WTC11 (cell line): ENCODE measurements at regions not wholly inside any gene's neighbourhood (a gene's known extent, or its start where the extent isn't known, plus 50 kb on each side); places are given as distances from the start of the nearest gene placed in this dataset.
"Not testable (repeated sequence)": the region's sequence is repeated elsewhere in the genome, so short reads cannot be mapped to it uniquely, and the experiment has no call there.

Experiments
- ATAC-seq: fragments of 200-7000 bp; cut with Tn5 transposase; 2 replicates; pipeline ENCODE4 v1.10.0; 2021; ENCODE audit warnings: mild to moderate bottlenecking, moderate library complexity
- CTCF ChIA-PET: fragments of 300-600 bp; sonication (Branson Sonifier 250); formaldehyde crosslinking; loops from one replicate; lab custom pipeline; 2021; ENCODE audit warnings: antibody characterized with exemption; lab: Charles Lee
- POLR2A ChIA-PET: fragments of 350-600 bp; sonication (Branson Sonifier 250); formaldehyde crosslinking; loops from one replicate; lab custom pipeline; 2021; ENCODE audit warnings: antibody characterized with exemption; lab: Charles Lee
- DNase-seq: peaks from one replicate; pipeline ENCODE4 v3.0.0; 2021; ENCODE audit warnings: low spot score
- H3K27ac Mint-ChIP-seq: 2 replicates; pipeline ENCODE4 v1.8.0; 2021; ENCODE audit warnings: mixed read lengths
- H3K27me3 Mint-ChIP-seq: 2 replicates; pipeline ENCODE4 v1.8.0; 2021; ENCODE audit warnings: low read depth, mild to moderate bottlenecking, moderate library complexity, mixed read lengths
- H3K36me3 Mint-ChIP-seq: 2 replicates; pipeline ENCODE4 v1.8.0; 2021; ENCODE audit warnings: mixed read lengths
- H3K4me1 Mint-ChIP-seq: 2 replicates; pipeline ENCODE4 v1.8.0; 2022; ENCODE audit warnings: mixed read lengths
- H3K4me3 Mint-ChIP-seq: 2 replicates; pipeline ENCODE4 v1.8.0; 2021; ENCODE audit warnings: mild to moderate bottlenecking, moderate library complexity, mixed read lengths
- H3K9me3 Mint-ChIP-seq: 2 replicates; pipeline ENCODE4 v1.8.0; 2021; ENCODE audit warnings: mixed read lengths
- CBFB ChIP-seq: sonication (generic); formaldehyde crosslinking; IDR thresholded peaks from 2 replicates; pipeline ENCODE4 v1.8.1; 2022; ENCODE audit warnings: mild to moderate bottlenecking, low read depth, missing genetic modification reagents
- ERG ChIP-seq: fragments of 250-450 bp; sonication (Bioruptor Pico); IDR thresholded peaks from 2 replicates; pipeline ENCODE4 v1.8.0; 2021; ENCODE audit warnings: mild to moderate bottlenecking
- FOXK1 ChIP-seq: sonication (generic); formaldehyde crosslinking; IDR thresholded peaks from 2 replicates; pipeline ENCODE4 v1.8.0; 2022; ENCODE audit warnings: mild to moderate bottlenecking, moderate library complexity, missing genetic modification reagents
- FOXP1 ChIP-seq: sonication (generic); formaldehyde crosslinking; IDR thresholded peaks from 2 replicates; pipeline ENCODE4 v1.8.0; 2022; ENCODE audit warnings: missing genetic modification reagents, mild to moderate bottlenecking, moderate library complexity, borderline replicate concordance
- NFE2L1 ChIP-seq: sonication (generic); formaldehyde crosslinking; IDR thresholded peaks from 2 replicates; pipeline ENCODE4 v1.8.1; 2023; ENCODE audit warnings: missing genetic modification reagents
- NR2C2 ChIP-seq: sonication (generic); formaldehyde crosslinking; IDR thresholded peaks from 2 replicates; pipeline ENCODE4 v1.8.0; 2022; ENCODE audit warnings: mild to moderate bottlenecking, missing genetic modification reagents
- NR3C1 ChIP-seq: sonication (generic); formaldehyde crosslinking; conservative IDR thresholded peaks from 2 replicates; pipeline ENCODE4 v1.8.1; 2023; ENCODE audit warnings: low read depth, mild to moderate bottlenecking, missing genetic modification reagents
- PRDM15 ChIP-seq: sonication (generic); formaldehyde crosslinking; IDR thresholded peaks from 2 replicates; pipeline ENCODE4 v1.8.0; 2022; ENCODE audit warnings: missing genetic modification reagents
- ZNF263 ChIP-seq: sonication (generic); formaldehyde crosslinking; IDR thresholded peaks from 2 replicates; pipeline ENCODE4 v1.8.1; 2022; ENCODE audit warnings: low read depth, mild to moderate bottlenecking, moderate library complexity, missing genetic modification reagents
- ZNF396 ChIP-seq: fragments of 250-450 bp; sonication (Bioruptor Pico); IDR thresholded peaks from 2 replicates; pipeline ENCODE4 v1.8.0; 2021; ENCODE audit warnings: mild to moderate bottlenecking, moderate library complexity, borderline replicate concordance
- ZNF416 ChIP-seq: fragments of 250-450 bp; sonication (Bioruptor Pico); IDR thresholded peaks from 2 replicates; pipeline ENCODE4 v1.9.0; 2021; ENCODE audit warnings: mild to moderate bottlenecking, inconsistent platforms
- TF ChIP-seq, protein P1 (sequence below): sonication (generic); formaldehyde crosslinking; conservative IDR thresholded peaks from 2 replicates; pipeline ENCODE4 v1.8.1; 2023; ENCODE audit warnings: mild to moderate bottlenecking, low read depth, missing genetic modification reagents, moderate library complexity
- TF ChIP-seq, protein P2 (sequence below): sonication (generic); formaldehyde crosslinking; IDR thresholded peaks from 2 replicates; pipeline ENCODE4 v1.8.1; 2023; ENCODE audit warnings: mild to moderate bottlenecking, missing genetic modification reagents

DNA sequence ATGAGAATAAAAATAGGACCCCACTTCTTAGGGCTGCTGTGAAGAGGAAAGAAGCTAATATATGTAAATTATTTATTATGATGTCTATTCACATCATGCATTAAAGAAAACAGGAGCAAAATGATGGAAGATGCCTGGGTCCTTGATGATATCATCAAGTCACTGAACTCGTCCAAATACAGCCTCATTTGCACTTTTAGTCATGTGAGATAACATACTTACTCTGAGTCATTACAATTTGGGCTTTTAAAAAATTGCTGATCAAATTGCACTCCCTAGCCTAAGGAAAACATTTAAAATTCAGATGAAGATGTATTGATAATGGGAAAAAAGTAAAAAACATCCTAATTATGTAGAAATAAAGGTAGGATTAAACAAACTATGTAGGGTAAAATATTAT is 302.7 kb upstream of the CCL2 start (continued):
- no peak for TF ChIP-seq ERG (CRISPR knock-in tag)

DNA sequence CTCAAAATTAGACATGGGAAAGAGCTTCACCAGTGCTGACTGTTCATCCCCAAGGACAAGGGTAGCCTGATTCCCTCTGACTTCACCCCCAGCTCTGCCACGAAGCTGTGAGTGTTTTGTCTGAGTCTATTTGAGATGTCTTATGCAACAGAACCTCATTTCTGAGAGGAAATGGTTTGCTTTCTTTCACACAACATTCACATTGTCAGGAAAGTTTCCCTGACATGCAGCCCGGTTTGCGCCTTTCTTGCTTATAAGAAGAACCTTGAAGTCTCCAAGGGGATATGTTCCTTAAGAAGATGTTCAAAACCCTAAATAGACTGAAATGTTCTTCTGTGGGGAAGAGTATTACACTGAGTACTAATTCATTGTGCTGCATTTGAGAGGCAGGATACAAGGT is 300.5 kb upstream of the CCL2 start:
- POLR2A ChIA-PET = no interaction called here
- Mint-ChIP-seq H3K4me3 (no peak overlapping the region), H3K4me1 (peaks cover 6% of the 10 kb centered on the region), H3K27ac (no peak overlapping the region), H3K9me3 (peaks cover 26% of the 10 kb centered on the region), H3K36me3 (peaks cover 9% of the 10 kb centered on the region), H3K27me3 (peaks cover 4% of the 10 kb centered on the region; the same call in 1 of the 2 replicates)
- TF ChIP-seq ZNF396 (CRISPR knock-in tag) = no peak
- TF ChIP-seq NFE2L1 (CRISPR knock-in tag) = no peak
- TF ChIP-seq, protein P1, sequence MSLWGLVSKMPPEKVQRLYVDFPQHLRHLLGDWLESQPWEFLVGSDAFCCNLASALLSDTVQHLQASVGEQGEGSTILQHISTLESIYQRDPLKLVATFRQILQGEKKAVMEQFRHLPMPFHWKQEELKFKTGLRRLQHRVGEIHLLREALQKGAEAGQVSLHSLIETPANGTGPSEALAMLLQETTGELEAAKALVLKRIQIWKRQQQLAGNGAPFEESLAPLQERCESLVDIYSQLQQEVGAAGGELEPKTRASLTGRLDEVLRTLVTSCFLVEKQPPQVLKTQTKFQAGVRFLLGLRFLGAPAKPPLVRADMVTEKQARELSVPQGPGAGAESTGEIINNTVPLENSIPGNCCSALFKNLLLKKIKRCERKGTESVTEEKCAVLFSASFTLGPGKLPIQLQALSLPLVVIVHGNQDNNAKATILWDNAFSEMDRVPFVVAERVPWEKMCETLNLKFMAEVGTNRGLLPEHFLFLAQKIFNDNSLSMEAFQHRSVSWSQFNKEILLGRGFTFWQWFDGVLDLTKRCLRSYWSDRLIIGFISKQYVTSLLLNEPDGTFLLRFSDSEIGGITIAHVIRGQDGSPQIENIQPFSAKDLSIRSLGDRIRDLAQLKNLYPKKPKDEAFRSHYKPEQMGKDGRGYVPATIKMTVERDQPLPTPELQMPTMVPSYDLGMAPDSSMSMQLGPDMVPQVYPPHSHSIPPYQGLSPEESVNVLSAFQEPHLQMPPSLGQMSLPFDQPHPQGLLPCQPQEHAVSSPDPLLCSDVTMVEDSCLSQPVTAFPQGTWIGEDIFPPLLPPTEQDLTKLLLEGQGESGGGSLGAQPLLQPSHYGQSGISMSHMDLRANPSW (CRISPR knock-in tag) = no peak
- no peak for TF ChIP-seq CBFB (CRISPR knock-in tag)
- no peak for TF ChIP-seq FOXK1 (CRISPR knock-in tag)
- no peak for TF ChIP-seq ZNF416 (CRISPR knock-in tag)
- no peak for TF ChIP-seq PRDM15 (CRISPR knock-in tag)
- no peak for TF ChIP-seq NR2C2 (CRISPR knock-in tag)
- TF ChIP-seq ZNF263 = no peak
- TF ChIP-seq FOXP1 = no peak
- TF ChIP-seq, protein P2, sequence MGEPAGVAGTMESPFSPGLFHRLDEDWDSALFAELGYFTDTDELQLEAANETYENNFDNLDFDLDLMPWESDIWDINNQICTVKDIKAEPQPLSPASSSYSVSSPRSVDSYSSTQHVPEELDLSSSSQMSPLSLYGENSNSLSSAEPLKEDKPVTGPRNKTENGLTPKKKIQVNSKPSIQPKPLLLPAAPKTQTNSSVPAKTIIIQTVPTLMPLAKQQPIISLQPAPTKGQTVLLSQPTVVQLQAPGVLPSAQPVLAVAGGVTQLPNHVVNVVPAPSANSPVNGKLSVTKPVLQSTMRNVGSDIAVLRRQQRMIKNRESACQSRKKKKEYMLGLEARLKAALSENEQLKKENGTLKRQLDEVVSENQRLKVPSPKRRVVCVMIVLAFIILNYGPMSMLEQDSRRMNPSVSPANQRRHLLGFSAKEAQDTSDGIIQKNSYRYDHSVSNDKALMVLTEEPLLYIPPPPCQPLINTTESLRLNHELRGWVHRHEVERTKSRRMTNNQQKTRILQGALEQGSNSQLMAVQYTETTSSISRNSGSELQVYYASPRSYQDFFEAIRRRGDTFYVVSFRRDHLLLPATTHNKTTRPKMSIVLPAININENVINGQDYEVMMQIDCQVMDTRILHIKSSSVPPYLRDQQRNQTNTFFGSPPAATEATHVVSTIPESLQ (CRISPR knock-in tag) = no peak
- no peak for DNase-seq
- no peak for ATAC-seq
- CTCF ChIA-PET = interaction anchor here (1.0 to 1.9 kb wide), 5 partner anchors 9 to 407 kb away, joined by 3 to 10 read pairs (median 3); no protein-coding TSS in a partner anchor

- H3K27ac Mint-ChIP-seq = no peak overlapping the region
- H3K9me3 Mint-ChIP-seq = peaks cover 33% of the 10 kb centered on the region
- peaks cover 4% of the 10 kb centered on the region; the same call in 1 of the 2 replicates for H3K27me3 Mint-ChIP-seq
- POLR2A ChIA-PET = no interaction called here
- peaks cover 6% of the 10 kb centered on the region for H3K4me1 Mint-ChIP-seq
- peaks cover 15% of the 10 kb centered on the region for H3K36me3 Mint-ChIP-seq
- CTCF ChIA-PET = interaction anchor here (1.0 to 1.9 kb wide), 5 partner anchors 10 to 406 kb away, joined by 3 to 10 read pairs (median 3); no protein-coding TSS in a partner anchor
- no peak overlapping the region for H3K4me3 Mint-ChIP-seq
- no peak for TF ChIP-seq NR3C1 (CRISPR knock-in tag)
- no peak for ATAC-seq
- DNase-seq = no peak
Measured at GRCh38 chr17:33955461-33955860, 299.6 kb upstream of the CCL2 start.

- Mint-ChIP-seq H3K9me3 (peaks cover 41% of the 10 kb centered on the region), H3K36me3 (peaks cover 15% of the 10 kb centered on the region)
- H3K4me1 Mint-ChIP-seq, DNase-seq, POLR2A ChIA-PET, H3K4me3 Mint-ChIP-seq, ATAC-seq, H3K27ac Mint-ChIP-seq, CTCF ChIA-PET, H3K27me3 Mint-ChIP-seq: not testable (repeated sequence)
Measured at GRCh38 chr17:33959098-33959497, 296.0 kb upstream of the CCL2 start.
